ENCODE measurements at regions not wholly inside any gene's neighbourhood (a gene's known extent, or its start where the extent isn't known, plus 50 kb on each side); places are given as distances from the start of the nearest gene placed in this dataset.

DNA sequence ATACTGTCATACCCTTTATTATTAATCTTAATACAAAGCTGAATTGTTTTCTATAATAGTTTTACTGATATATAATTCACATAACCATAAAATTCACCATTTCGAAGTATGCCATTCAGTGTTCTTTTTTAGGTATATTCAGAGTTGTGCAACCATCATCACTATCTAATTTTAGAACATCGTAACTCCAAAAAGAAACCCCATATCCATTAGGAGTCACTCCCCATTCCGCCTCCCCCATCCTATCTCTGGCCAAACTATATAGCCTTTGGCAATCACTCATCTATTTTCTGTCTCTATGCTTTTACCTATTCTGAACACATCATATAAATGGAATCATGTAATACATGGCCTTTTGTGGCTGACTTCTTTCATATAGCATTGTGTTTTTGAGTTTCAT, 169.7 kb upstream of the GALNT15 start (continued):
- TF ChIP-seq, protein P1, sequence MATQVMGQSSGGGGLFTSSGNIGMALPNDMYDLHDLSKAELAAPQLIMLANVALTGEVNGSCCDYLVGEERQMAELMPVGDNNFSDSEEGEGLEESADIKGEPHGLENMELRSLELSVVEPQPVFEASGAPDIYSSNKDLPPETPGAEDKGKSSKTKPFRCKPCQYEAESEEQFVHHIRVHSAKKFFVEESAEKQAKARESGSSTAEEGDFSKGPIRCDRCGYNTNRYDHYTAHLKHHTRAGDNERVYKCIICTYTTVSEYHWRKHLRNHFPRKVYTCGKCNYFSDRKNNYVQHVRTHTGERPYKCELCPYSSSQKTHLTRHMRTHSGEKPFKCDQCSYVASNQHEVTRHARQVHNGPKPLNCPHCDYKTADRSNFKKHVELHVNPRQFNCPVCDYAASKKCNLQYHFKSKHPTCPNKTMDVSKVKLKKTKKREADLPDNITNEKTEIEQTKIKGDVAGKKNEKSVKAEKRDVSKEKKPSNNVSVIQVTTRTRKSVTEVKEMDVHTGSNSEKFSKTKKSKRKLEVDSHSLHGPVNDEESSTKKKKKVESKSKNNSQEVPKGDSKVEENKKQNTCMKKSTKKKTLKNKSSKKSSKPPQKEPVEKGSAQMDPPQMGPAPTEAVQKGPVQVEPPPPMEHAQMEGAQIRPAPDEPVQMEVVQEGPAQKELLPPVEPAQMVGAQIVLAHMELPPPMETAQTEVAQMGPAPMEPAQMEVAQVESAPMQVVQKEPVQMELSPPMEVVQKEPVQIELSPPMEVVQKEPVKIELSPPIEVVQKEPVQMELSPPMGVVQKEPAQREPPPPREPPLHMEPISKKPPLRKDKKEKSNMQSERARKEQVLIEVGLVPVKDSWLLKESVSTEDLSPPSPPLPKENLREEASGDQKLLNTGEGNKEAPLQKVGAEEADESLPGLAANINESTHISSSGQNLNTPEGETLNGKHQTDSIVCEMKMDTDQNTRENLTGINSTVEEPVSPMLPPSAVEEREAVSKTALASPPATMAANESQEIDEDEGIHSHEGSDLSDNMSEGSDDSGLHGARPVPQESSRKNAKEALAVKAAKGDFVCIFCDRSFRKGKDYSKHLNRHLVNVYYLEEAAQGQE (IDR thresholded peaks at IDR 0.05; ENCODE audit: unreplicated experiment) = no peak
- no peak for TF ChIP-seq JUNB (IDR thresholded peaks at IDR 0.05; ENCODE audit: unreplicated experiment)

DNA sequence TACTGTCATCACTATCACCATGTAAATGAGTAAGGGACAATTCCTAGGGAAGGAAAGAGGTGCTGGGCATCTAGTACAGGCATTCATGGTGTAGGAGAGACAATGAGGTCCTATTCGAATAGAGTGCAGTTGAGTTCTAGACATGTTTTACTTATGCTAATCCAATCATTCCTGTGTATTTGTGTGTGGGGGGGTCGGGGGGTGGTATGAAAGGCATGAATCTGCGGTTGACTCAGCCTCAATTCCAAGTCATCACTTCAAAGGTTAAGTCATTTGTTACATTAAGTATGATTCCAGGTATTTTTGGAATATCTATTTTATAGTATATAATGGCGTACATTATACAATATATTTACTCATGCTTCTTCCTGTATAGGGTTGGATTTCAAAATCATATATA, 163.1 kb upstream of the GALNT15 start:
- no peaks in the 10 kb centered on the region; the same call in 1 of the 2 replicates for H3K36me3 ChIP-seq (ENCODE audit: insufficient read depth)
- H3K36me3 Mint-ChIP-seq (ENCODE audit: low read depth) = 0 out of 3 replicates have a peak, but pooled peaks cover 8% of the 10 kb centered on the region
- peaks cover 18% of the 10 kb centered on the region for H3K9me3 Mint-ChIP-seq
- no peaks in the 10 kb centered on the region for H3K4me1 Mint-ChIP-seq
- no peaks in the 10 kb centered on the region for H3K79me2 ChIP-seq (replicated peaks; ENCODE audit: insufficient read depth)
- no peak for ATAC-seq
- no peaks in the 10 kb centered on the region for H4K20me1 ChIP-seq (replicated peaks; ENCODE audit: insufficient read depth)
- no peak overlapping the region for H3K4me2 ChIP-seq
- H3K27ac Mint-ChIP-seq = no peak overlapping the region
- H2AFZ ChIP-seq = no peak overlapping the region
- H3K9me2 ChIP-seq (ENCODE audit: insufficient read depth) = no peaks in the 10 kb centered on the region
- H3K27me3 Mint-ChIP-seq (ENCODE audit: insufficient read depth, low read depth, poor library complexity) = peaks cover 2% of the 10 kb centered on the region
- H3K4me3 ChIP-seq = no peak overlapping the region
- no peak overlapping the region for H3K4me3 Mint-ChIP-seq
- DNase-seq (ENCODE audit: low spot score) = no peak
- no peaks in the 10 kb centered on the region for H3F3A ChIP-seq (replicated peaks; ENCODE audit: low read depth)
- H3K27me3 ChIP-seq (ENCODE audit: insufficient read depth) = no peaks in the 10 kb centered on the region
- no peak overlapping the region for H3K27ac ChIP-seq (ENCODE audit: low read depth)
- H3K4me1 ChIP-seq (ENCODE audit: insufficient read depth) = no peaks in the 10 kb centered on the region
- TF ChIP-seq EZH2phosphoT487 (IDR thresholded peaks at IDR 0.05; ENCODE audit: unreplicated experiment) (no peak), ZNF331 (CRISPR knock-in tag; IDR thresholded peaks at IDR 0.05; ENCODE audit: low read depth) (no peak), CREB1 (CRISPR knock-in tag; IDR thresholded peaks at IDR 0.05; ENCODE audit: low read depth) (no peak), JUNB (IDR thresholded peaks at IDR 0.05; ENCODE audit: unreplicated experiment) (no peak), NANOG (IDR thresholded peaks at IDR 0.05; ENCODE audit: borderline replicate concordance) (no peak), ZNF114 (CRISPR knock-in tag; IDR thresholded peaks at IDR 0.05) (no peak), STAT1 (IDR thresholded peaks at IDR 0.05; ENCODE audit: unreplicated experiment) (no peak), POLR2AphosphoS5 (IDR thresholded peaks at IDR 0.05; ENCODE audit: low read depth) (no peak)
- TF ChIP-seq, protein P1 (IDR thresholded peaks at IDR 0.05; ENCODE audit: unreplicated experiment) = no peak
- TF ChIP-seq, protein P2, sequence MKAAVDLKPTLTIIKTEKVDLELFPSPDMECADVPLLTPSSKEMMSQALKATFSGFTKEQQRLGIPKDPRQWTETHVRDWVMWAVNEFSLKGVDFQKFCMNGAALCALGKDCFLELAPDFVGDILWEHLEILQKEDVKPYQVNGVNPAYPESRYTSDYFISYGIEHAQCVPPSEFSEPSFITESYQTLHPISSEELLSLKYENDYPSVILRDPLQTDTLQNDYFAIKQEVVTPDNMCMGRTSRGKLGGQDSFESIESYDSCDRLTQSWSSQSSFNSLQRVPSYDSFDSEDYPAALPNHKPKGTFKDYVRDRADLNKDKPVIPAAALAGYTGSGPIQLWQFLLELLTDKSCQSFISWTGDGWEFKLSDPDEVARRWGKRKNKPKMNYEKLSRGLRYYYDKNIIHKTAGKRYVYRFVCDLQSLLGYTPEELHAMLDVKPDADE (IDR thresholded peaks at IDR 0.05) = no peak
- TF ChIP-seq, protein P3, sequence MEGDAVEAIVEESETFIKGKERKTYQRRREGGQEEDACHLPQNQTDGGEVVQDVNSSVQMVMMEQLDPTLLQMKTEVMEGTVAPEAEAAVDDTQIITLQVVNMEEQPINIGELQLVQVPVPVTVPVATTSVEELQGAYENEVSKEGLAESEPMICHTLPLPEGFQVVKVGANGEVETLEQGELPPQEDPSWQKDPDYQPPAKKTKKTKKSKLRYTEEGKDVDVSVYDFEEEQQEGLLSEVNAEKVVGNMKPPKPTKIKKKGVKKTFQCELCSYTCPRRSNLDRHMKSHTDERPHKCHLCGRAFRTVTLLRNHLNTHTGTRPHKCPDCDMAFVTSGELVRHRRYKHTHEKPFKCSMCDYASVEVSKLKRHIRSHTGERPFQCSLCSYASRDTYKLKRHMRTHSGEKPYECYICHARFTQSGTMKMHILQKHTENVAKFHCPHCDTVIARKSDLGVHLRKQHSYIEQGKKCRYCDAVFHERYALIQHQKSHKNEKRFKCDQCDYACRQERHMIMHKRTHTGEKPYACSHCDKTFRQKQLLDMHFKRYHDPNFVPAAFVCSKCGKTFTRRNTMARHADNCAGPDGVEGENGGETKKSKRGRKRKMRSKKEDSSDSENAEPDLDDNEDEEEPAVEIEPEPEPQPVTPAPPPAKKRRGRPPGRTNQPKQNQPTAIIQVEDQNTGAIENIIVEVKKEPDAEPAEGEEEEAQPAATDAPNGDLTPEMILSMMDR (conservative IDR thresholded peaks at IDR 0.05; ENCODE audit: low read depth in 2 of 2) = no peak
